ENCODE measurements at regions not wholly inside any gene's neighbourhood (a gene's known extent, or its start where the extent isn't known, plus 50 kb on each side); places are given as distances from the start of the nearest gene placed in this dataset.

GRCh38 chr2:40016151-40016885 is 237.3 kb upstream of the THUMPD2 start:
- TF ChIP-seq CTCF (IDR thresholded peaks at IDR 0.05) (no peak), EZH2 (IDR thresholded peaks at IDR 0.05; ENCODE audit: borderline replicate concordance, insufficient read depth, low read depth, low read length, poor library complexity, severe bottlenecking) (no peak)

Measured in B cell (primary cell).